OCI-LY7 (cell line): ENCODE measurements at regions not wholly inside any gene's neighbourhood (a gene's known extent, or its start where the extent isn't known, plus 50 kb on each side); places are given as distances from the start of the nearest gene placed in this dataset.

ENCODE experiments used
- BruUV-seq: library from RNA; stranded (reverse); fragments of 400-500 nt; replicated peaks from 2 replicates; lab custom pipeline; 2021; lab: Mats Ljungman, UMichigan
- CTCF ChIA-PET: fragments of 300-600 bp; sonication (Branson Sonifier 250); formaldehyde crosslinking; loops from one replicate; lab custom pipeline; 2022; ENCODE audit warnings: antibody characterized with exemption; ENCODE audit not compliant: unreplicated experiment; lab: Charles Lee
- POLR2A ChIA-PET: fragments of 300-600 bp; sonication (Branson Sonifier 250); formaldehyde crosslinking; loops from one replicate; lab custom pipeline; 2022; ENCODE audit warnings: antibody characterized with exemption; lab: Charles Lee
- DNase-seq: peaks from one replicate; pipeline ENCODE4 v3.0.0-alpha.2; 2015; ENCODE audit warnings: low spot score
- H2AFZ ChIP-seq: fragments of 200-600 bp; sonication (generic), shearing (Covaris generic); 2 replicates; pipeline ENCODE4 v1.6.1; 2014; ENCODE audit warnings: mild to moderate bottlenecking, antibody characterized with exemption, low read length, moderate library complexity
- H3K27ac ChIP-seq: fragments of 200-600 bp; sonication (generic); 2 replicates; pipeline ENCODE4 v1.5.1; 2014; ENCODE audit warnings: mixed run types, low read depth, mild to moderate bottlenecking, moderate library complexity, low read length, inconsistent platforms; ENCODE audit not compliant: poor library complexity, severe bottlenecking
- H3K36me3 ChIP-seq: fragments of 200-600 bp; sonication (generic); 2 replicates; pipeline ENCODE4 v1.6.1; 2014; ENCODE audit warnings: mild to moderate bottlenecking, antibody characterized with exemption, low read length, moderate library complexity, mixed read lengths; ENCODE audit not compliant: insufficient read depth
- H3K4me1 ChIP-seq: fragments of 200-600 bp; sonication (generic); 2 replicates; pipeline ENCODE4 v1.5.1; 2014; ENCODE audit warnings: mild to moderate bottlenecking, low read length; ENCODE audit not compliant: insufficient read depth, poor library complexity, severe bottlenecking
- H3K4me2 ChIP-seq: fragments of 200-600 bp; sonication (generic); 2 replicates; pipeline ENCODE4 v1.6.1; 2014; ENCODE audit warnings: mild to moderate bottlenecking, low read length
- H3K4me3 ChIP-seq: fragments of 200-600 bp; sonication (generic); 2 replicates; pipeline ENCODE4 v1.5.1; 2014; ENCODE audit warnings: mild to moderate bottlenecking, low read depth, low read length; ENCODE audit not compliant: poor library complexity, severe bottlenecking
- H3K79me2 ChIP-seq: fragments of 200-600 bp; sonication (generic); 2 replicates; pipeline ENCODE4 v1.6.1; 2016; ENCODE audit warnings: low read depth, mild to moderate bottlenecking, low read length, moderate library complexity, mixed read lengths; ENCODE audit not compliant: insufficient read depth
- H3K9me2 ChIP-seq: fragments of 200-600 bp; sonication (generic); 2 replicates; pipeline ENCODE4 v1.6.1; 2016; ENCODE audit warnings: mild to moderate bottlenecking, low read length, mixed read lengths; ENCODE audit not compliant: insufficient read depth
- H3K9me3 ChIP-seq: fragments of 200-600 bp; sonication (generic); 2 replicates; pipeline ENCODE4 v1.6.1; 2014; ENCODE audit warnings: mild to moderate bottlenecking, mixed run types, low read length, mixed read lengths
- H4K20me1 ChIP-seq: fragments of 200-600 bp; sonication (generic); 2 replicates; pipeline ENCODE4 v1.6.1; 2014; ENCODE audit warnings: mild to moderate bottlenecking, antibody characterized with exemption, low read length, moderate library complexity, mixed read lengths; ENCODE audit not compliant: insufficient read depth
- EZH2phosphoT487 ChIP-seq: fragments of 200-600 bp; sonication (generic); IDR thresholded peaks from 2 replicates; pipeline ENCODE4 v1.6.1; 2018; ENCODE audit warnings: low read depth, borderline replicate concordance, mild to moderate bottlenecking, mixed run types, antibody characterized with exemption, low read length, moderate library complexity, mixed read lengths
- intact Hi-C: fragments of 100-400 bp; cut with micrococcal nuclease; formaldehyde crosslinking; loops from one replicate; pipeline ENCODE4 v1.10.0; 2022; ENCODE audit not compliant: unreplicated experiment
- TF ChIP-seq, protein P1 (sequence below): fragments of 200-600 bp; sonication (generic); conservative IDR thresholded peaks from 2 replicates; pipeline ENCODE4 v1.5.1; 2014; ENCODE audit warnings: mild to moderate bottlenecking, antibody characterized with exemption, low read length, moderate library complexity, mixed read lengths

DNA sequence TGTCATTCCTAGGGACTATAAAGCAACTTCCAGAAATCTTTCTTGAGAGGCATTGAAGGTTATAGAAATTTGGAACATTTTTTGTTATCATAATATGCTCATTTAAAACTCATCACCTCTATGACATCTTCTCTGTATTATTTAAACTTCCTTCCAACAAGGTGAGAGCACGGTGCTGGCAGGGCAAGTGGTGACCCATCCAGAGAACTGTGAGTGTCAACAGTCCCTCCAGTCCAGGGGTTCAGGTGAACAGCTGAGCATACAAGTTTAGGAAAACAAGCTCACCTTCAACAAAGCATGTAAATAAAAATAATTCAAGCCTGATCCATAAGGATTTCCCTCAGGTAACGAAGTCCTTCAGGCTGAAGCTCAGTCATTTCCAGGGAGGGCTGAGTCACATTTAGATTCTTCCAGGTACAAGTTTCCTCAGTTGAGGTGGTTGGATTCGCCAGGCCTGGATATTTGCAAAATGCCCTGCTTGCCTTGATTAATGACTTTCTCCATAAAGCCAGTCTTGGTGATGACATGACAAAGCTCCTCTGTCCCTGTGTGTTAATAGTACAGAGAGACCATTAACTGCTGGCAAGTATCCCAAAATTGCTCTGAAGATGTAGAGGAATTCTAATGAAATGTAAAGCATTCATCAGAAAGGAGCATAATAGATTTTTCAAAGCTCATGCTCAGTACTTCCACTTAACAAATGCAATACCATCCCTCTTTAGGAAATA lies 263.6 kb upstream of the GADL1 start:
- Histone ChIP-seq H3K9me3 (no peaks in the 10 kb centered on the region), H3K9me2 (no peaks in the 10 kb centered on the region), H2AFZ (no peak overlapping the region), H3K4me1 (peaks cover 5% of the 10 kb centered on the region), H3K4me2 (no peak overlapping the region), H3K4me3 (no peak overlapping the region), H4K20me1 (no peaks in the 10 kb centered on the region), H3K36me3 (no peaks in the 10 kb centered on the region), H3K27ac (no peak overlapping the region), H3K79me2 (no peaks in the 10 kb centered on the region)
- CTCF ChIA-PET = interaction anchor here (0.6 kb wide), 1 partner anchor 528 kb away, joined by 3 read pairs; no protein-coding TSS in a partner anchor
- POLR2A ChIA-PET = interaction anchor here (0.7 to 2.1 kb wide), 2 partner anchors 10 to 146 kb away, joined by 4 to 9 read pairs; no protein-coding TSS in a partner anchor
- DNase-seq = no peak
- TF ChIP-seq EZH2phosphoT487 = no peak
- TF ChIP-seq, protein P1, sequence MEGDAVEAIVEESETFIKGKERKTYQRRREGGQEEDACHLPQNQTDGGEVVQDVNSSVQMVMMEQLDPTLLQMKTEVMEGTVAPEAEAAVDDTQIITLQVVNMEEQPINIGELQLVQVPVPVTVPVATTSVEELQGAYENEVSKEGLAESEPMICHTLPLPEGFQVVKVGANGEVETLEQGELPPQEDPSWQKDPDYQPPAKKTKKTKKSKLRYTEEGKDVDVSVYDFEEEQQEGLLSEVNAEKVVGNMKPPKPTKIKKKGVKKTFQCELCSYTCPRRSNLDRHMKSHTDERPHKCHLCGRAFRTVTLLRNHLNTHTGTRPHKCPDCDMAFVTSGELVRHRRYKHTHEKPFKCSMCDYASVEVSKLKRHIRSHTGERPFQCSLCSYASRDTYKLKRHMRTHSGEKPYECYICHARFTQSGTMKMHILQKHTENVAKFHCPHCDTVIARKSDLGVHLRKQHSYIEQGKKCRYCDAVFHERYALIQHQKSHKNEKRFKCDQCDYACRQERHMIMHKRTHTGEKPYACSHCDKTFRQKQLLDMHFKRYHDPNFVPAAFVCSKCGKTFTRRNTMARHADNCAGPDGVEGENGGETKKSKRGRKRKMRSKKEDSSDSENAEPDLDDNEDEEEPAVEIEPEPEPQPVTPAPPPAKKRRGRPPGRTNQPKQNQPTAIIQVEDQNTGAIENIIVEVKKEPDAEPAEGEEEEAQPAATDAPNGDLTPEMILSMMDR = no peak
- BruUV-seq = no TSS peak
- intact Hi-C loops = no loop called here

DNA sequence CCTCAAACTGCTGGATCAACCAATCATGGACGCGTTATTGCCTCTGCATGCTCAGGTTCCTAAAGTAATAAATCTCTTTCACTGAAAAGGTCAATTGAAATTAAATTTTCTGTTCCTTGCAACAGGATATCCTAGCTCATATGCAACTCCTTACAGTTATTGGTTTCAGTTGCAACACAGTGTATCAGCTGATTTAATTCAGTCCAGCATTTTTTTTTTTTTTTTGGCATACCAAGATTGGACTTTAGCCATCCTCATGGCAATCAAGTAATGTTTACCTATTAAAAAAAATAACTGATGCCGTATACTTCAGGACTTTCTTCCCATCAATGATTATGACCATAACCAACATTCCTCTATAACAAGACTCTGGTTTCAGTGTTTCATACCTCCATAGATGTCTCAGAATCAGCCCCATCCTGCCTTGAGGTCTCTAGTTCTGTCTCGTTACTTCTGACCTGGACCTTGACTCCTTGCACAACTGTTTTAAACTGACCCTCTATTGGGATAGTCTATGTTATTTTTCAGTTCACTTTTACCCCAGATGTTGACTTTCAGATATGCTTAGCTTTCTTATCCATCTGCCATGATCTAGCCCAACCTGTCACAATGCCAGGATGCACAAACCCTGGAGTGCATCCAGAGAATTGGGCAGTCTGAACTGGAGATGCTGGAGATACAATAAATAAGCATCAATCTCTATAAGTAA lies 265.0 kb upstream of the GADL1 start:
- POLR2A ChIA-PET = interaction anchor here (0.6 to 2.1 kb wide), 4 partner anchors 8 to 477 kb away, joined by 3 to 9 read pairs (median 4); no protein-coding TSS in a partner anchor
- no TSS peak for BruUV-seq
- CTCF ChIA-PET = no interaction called here
- TF ChIP-seq, protein P1 = no peak
- TF ChIP-seq EZH2phosphoT487 = no peak
- Histone ChIP-seq H4K20me1 (no peaks in the 10 kb centered on the region), H3K4me2 (no peak overlapping the region), H3K36me3 (no peaks in the 10 kb centered on the region), H2AFZ (no peak overlapping the region), H3K27ac (no peak overlapping the region), H3K9me3 (no peaks in the 10 kb centered on the region), H3K9me2 (no peaks in the 10 kb centered on the region), H3K79me2 (no peaks in the 10 kb centered on the region), H3K4me1 (peaks cover 5% of the 10 kb centered on the region), H3K4me3 (no peak overlapping the region)
- no peak for DNase-seq
- intact Hi-C loops = no loop called here
